ENCODE measurements at regions not wholly inside any gene's neighbourhood (a gene's known extent, or its start where the extent isn't known, plus 50 kb on each side); places are given as distances from the start of the nearest gene placed in this dataset.

DNA sequence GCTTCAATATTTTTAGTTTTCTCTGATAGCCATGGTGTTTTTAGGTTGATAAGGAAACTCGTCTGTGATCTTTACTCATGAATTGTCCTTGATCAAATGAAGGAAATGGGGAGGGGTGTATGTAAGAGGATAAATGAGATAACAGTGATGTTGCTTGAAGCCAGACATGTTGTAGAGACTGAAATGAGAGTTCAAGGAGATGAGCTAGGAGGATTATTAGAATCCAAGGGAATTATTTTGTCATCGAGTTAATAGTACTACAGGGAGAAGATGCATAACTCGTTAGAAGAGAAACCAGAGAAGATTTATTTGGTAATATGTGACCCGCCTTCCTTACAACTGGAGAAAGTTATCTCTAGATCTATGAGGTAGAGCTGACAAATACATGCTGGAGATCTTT, 371.3 kb upstream of the DDHD1 start:
- no peak overlapping the region for H4K91ac ChIP-seq (replicated peaks; ENCODE audit: insufficient read length, low read length)
- H3K79me2 ChIP-seq (ENCODE audit: control insufficient read depth in 1 of 2, insufficient read depth in 2 of 2, low read length in 2 of 2) = no peaks in the 10 kb centered on the region
- H4K5ac ChIP-seq (ENCODE audit: insufficient read length, low read depth, low read length) = no peak overlapping the region
- no peak overlapping the region for H3K14ac ChIP-seq (ENCODE audit: insufficient read length)
- H3K56ac ChIP-seq (replicated peaks; ENCODE audit: insufficient read length, low read depth, low read length) = no peak overlapping the region
- H3K4me1 ChIP-seq (replicated peaks in 1 of 4; ENCODE audit: control insufficient read depth in 3 of 4, insufficient read depth in 4 of 4, low read length in 3 of 4) = no peaks in the 10 kb centered on the region
- no peak overlapping the region for H2BK5ac ChIP-seq (ENCODE audit: low read depth, low read length)
- H2AFZ ChIP-seq (ENCODE audit: low read length) = no peak overlapping the region
- H2BK12ac ChIP-seq (ENCODE audit: low read depth, low read length) = no peak overlapping the region
- no peak overlapping the region for H2AK5ac ChIP-seq (ENCODE audit: low read depth, low read length)
- no peak overlapping the region for H4K8ac ChIP-seq (ENCODE audit: extremely low read depth, insufficient read depth, low read length)
- H3K9ac ChIP-seq (replicated peaks in 1 of 4; ENCODE audit: extremely low read depth in 1 of 4, low read depth in 3 of 4, low read length in 3 of 4) = no peak overlapping the region
- no peaks in the 10 kb centered on the region for H3K9me3 ChIP-seq (ENCODE audit: insufficient read depth in 2 of 2, low read depth in 1 of 2, low read length in 1 of 2)
- TF ChIP-seq JUND (IDR thresholded peaks at IDR 0.05; ENCODE audit: low read length) (no peak), RXRA (IDR thresholded peaks at IDR 0.05; ENCODE audit: insufficient read depth, low read depth, low read length) (no peak), SIX5 (IDR thresholded peaks at IDR 0.05; ENCODE audit: low read depth, low read length) (no peak), SP2 (IDR thresholded peaks at IDR 0.05; ENCODE audit: low read length) (no peak), CBX8 (IDR thresholded peaks at IDR 0.05; ENCODE audit: borderline replicate concordance, low read depth, low read length) (no peak)
- no peaks in the 10 kb centered on the region; a peak in 1 of 7 replicates for H3K27me3 ChIP-seq (replicated peaks in 1 of 4; ENCODE audit: control insufficient read depth in 3 of 4, extremely low read depth in 1 of 4, insufficient read depth in 3 of 4, low read length in 3 of 4)
- no peak overlapping the region for H2BK20ac ChIP-seq (ENCODE audit: low read length)
- CTCF ChIA-PET (ENCODE audit: partially characterized antibody) = interaction anchor here (1.0 to 1.2 kb wide), 3 partner anchors 92 to 228 kb away, joined by 3 to 4 read pairs (median 3); no protein-coding TSS in a partner anchor
- H3K4ac ChIP-seq (replicated peaks; ENCODE audit: insufficient read length, low read depth, low read length) = no peak overlapping the region
- 85% methylated on average over 4 of the region's 4 CpGs; no CpG with 5 or more reads in 1 of the 2 experiments for whole genome bisulfite sequencing, 2 experiments (ENCODE audit: extremely low coverage in 1 of 2, insufficient coverage in 1 of 2, insufficient read length in 1 of 2, insufficient replicate concordance in 2 of 2, low coverage in 1 of 2, low lambda C conversion rate in 2 of 2, missing lambda C conversion rate in 1 of 2)
- H3K4me3 ChIP-seq (ENCODE audit: extremely low read depth in 1 of 4, insufficient read depth in 2 of 4, low read depth in 3 of 4, low read length in 4 of 4) = no peak overlapping the region
- H3K23ac ChIP-seq (ENCODE audit: insufficient read length) = no peak overlapping the region
- no peak overlapping the region for H2BK15ac ChIP-seq (ENCODE audit: low read length)
- no peak overlapping the region for H3K18ac ChIP-seq (ENCODE audit: extremely low read depth, low read length)
- H2BK120ac ChIP-seq (replicated peaks; ENCODE audit: low read depth, low read length) = no peak overlapping the region
- FAIRE-seq (no peak), DNase-seq (ENCODE audit: low read depth in 1 of 2, low spot score in 2 of 2) (no peak)
- no peaks in the 10 kb centered on the region for H4K20me1 ChIP-seq (replicated peaks in 1 of 2; ENCODE audit: control insufficient read depth in 1 of 2, insufficient read depth in 2 of 2, low read length in 2 of 2)
- no peaks in the 10 kb centered on the region; the same call in 1 of the 2 replicates for H3K23me2 ChIP-seq (ENCODE audit: low read depth, low read length)
- no peaks in the 10 kb centered on the region for H3K36me3 ChIP-seq (ENCODE audit: control insufficient read depth in 2 of 4, insufficient read depth in 4 of 4, low read length in 3 of 4)
- POLR2A ChIA-PET (ENCODE audit: partially characterized antibody) = interaction anchor here (1.6 kb wide), 1 partner anchor 9 kb away, joined by 3 read pairs; no protein-coding TSS in a partner anchor
- no peaks in the 10 kb centered on the region for H3K79me1 ChIP-seq (ENCODE audit: low read depth, low read length)
- no peak overlapping the region for H3K4me2 ChIP-seq (ENCODE audit: insufficient read depth in 1 of 2, low read depth in 2 of 2, low read length in 2 of 2)
- H3K27ac ChIP-seq (ENCODE audit: low read depth, low read length) = no peak overlapping the region

Data from H1 (cell line).